MM.1S (cell line): ENCODE measurements at regions not wholly inside any gene's neighbourhood (a gene's known extent, or its start where the extent isn't known, plus 50 kb on each side); places are given as distances from the start of the nearest gene placed in this dataset.

ENCODE experiments used
- EZH2phosphoT487 ChIP-seq: fragments of 300-600 bp; sonication (generic); IDR thresholded peaks from 2 replicates; pipeline ENCODE4 v1.6.1; 2018; ENCODE audit warnings: antibody characterized with exemption, low read length
- TF ChIP-seq, protein P1 (sequence below): fragments of 300-600 bp; sonication (generic); IDR thresholded peaks from 2 replicates; pipeline ENCODE4 v1.5.1; 2016; ENCODE audit warnings: antibody characterized with exemption, low read length, mixed read lengths

- TF ChIP-seq, protein P1, sequence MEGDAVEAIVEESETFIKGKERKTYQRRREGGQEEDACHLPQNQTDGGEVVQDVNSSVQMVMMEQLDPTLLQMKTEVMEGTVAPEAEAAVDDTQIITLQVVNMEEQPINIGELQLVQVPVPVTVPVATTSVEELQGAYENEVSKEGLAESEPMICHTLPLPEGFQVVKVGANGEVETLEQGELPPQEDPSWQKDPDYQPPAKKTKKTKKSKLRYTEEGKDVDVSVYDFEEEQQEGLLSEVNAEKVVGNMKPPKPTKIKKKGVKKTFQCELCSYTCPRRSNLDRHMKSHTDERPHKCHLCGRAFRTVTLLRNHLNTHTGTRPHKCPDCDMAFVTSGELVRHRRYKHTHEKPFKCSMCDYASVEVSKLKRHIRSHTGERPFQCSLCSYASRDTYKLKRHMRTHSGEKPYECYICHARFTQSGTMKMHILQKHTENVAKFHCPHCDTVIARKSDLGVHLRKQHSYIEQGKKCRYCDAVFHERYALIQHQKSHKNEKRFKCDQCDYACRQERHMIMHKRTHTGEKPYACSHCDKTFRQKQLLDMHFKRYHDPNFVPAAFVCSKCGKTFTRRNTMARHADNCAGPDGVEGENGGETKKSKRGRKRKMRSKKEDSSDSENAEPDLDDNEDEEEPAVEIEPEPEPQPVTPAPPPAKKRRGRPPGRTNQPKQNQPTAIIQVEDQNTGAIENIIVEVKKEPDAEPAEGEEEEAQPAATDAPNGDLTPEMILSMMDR = no peak
- no peak for TF ChIP-seq EZH2phosphoT487
Measured at GRCh38 chr7:156080596-156080995, 268.3 kb upstream of the SHH start.
